Left lung (tissue), 4 donors: ENCODE measurements at regions not wholly inside any gene's neighbourhood (a gene's known extent, or its start where the extent isn't known, plus 50 kb on each side); places are given as distances from the start of the nearest gene placed in this dataset.

Source experiments
- ATAC-seq: fragments of 200-7000 bp; cut with Tn5 transposase; one replicate; pipeline ENCODE4 v1.9.1; 2020; ENCODE audit warnings: moderate library complexity
- DNase-seq, 4 donors: peaks; one replicate each; pipeline ENCODE4 v3.0.0-alpha.2; 2013 to 2020
- H3K27ac ChIP-seq, 2 donors: fragments of 200-600 bp; sonication (generic) in 1 of 2; one replicate each; pipeline versions ENCODE4 v1.5.0 to v1.8.0; 2020 to 2021
- H3K27me3 ChIP-seq, 2 donors: fragments of 200-600 bp; sonication (generic) in 1 of 2; one replicate each; pipeline versions ENCODE4 v1.5.0 to v1.8.0; 2020 to 2021
- H3K36me3 ChIP-seq, 2 donors: fragments of 200-600 bp; sonication (generic) in 1 of 2; one replicate each; pipeline versions ENCODE4 v1.5.0 to v1.8.0; 2020 to 2021
- H3K4me1 ChIP-seq, 2 donors: fragments of 200-600 bp; one replicate each; pipeline ENCODE4 v1.8.0; 2021
- H3K4me3 ChIP-seq, 2 donors: fragments of 200-600 bp; sonication (generic) in 1 of 2; one replicate each; pipeline versions ENCODE4 v1.5.0 to v1.8.0; 2020 to 2021; ENCODE audit warnings: mild to moderate bottlenecking in 1 of 2
- H3K9me3 ChIP-seq, 2 donors: fragments of 200-600 bp; sonication (generic) in 1 of 2; one replicate each; pipeline versions ENCODE4 v1.5.0 to v1.8.0; 2020 to 2021
- intact Hi-C, 2 donors: fragments of 100-400 bp; cut with DNase I; formaldehyde crosslinking; loops; one replicate each; pipeline versions ENCODE4 v1.11.2 to v1.14.2; 2022
- TF ChIP-seq, protein P1 (sequence below), 2 donors: fragments of 200-600 bp; sonication (generic) in 1 of 2; IDR thresholded peaks; one replicate each; pipeline versions ENCODE4 v1.5.0 to v1.8.0; 2021; ENCODE audit warnings: antibody characterized with exemption in 2 of 2
- donor health status: DM: no; HTN: yes; CAD: no.
- donor health status: DM: no; HTN: no; CAD: no.

DNA sequence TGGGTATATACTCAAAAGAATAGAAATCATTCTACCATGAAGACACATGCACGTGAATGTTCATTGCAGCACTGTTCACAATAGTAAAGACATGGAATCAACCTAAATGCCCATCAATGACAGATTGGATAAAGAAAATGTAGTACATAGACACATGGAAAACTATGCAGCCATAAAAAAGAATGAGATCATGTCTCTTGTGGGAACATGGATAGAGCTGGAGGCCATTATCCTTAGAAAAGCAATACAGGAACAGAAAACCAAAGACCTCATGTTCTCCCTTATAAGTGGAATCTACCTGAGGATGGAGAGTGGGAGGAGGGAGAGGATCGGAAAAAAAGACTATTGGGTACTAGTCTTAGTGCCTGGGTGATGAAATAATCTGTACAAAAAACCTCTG, 143.9 kb downstream of the RHOU start:
- no peaks in the 10 kb centered on the region for H3K4me1 ChIP-seq
- intact Hi-C loops = no loop called here
- H3K9me3 ChIP-seq = no peaks in the 10 kb centered on the region
- no peaks in the 10 kb centered on the region for H3K27me3 ChIP-seq
- ATAC-seq (no peak), DNase-seq (no peak)
- H3K36me3 ChIP-seq = no peaks in the 10 kb centered on the region
- H3K27ac ChIP-seq = no peak overlapping the region
- H3K4me3 ChIP-seq = no peak overlapping the region
- TF ChIP-seq, protein P1, sequence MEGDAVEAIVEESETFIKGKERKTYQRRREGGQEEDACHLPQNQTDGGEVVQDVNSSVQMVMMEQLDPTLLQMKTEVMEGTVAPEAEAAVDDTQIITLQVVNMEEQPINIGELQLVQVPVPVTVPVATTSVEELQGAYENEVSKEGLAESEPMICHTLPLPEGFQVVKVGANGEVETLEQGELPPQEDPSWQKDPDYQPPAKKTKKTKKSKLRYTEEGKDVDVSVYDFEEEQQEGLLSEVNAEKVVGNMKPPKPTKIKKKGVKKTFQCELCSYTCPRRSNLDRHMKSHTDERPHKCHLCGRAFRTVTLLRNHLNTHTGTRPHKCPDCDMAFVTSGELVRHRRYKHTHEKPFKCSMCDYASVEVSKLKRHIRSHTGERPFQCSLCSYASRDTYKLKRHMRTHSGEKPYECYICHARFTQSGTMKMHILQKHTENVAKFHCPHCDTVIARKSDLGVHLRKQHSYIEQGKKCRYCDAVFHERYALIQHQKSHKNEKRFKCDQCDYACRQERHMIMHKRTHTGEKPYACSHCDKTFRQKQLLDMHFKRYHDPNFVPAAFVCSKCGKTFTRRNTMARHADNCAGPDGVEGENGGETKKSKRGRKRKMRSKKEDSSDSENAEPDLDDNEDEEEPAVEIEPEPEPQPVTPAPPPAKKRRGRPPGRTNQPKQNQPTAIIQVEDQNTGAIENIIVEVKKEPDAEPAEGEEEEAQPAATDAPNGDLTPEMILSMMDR (IDR thresholded peaks at IDR 0.05) = no peak

DNA sequence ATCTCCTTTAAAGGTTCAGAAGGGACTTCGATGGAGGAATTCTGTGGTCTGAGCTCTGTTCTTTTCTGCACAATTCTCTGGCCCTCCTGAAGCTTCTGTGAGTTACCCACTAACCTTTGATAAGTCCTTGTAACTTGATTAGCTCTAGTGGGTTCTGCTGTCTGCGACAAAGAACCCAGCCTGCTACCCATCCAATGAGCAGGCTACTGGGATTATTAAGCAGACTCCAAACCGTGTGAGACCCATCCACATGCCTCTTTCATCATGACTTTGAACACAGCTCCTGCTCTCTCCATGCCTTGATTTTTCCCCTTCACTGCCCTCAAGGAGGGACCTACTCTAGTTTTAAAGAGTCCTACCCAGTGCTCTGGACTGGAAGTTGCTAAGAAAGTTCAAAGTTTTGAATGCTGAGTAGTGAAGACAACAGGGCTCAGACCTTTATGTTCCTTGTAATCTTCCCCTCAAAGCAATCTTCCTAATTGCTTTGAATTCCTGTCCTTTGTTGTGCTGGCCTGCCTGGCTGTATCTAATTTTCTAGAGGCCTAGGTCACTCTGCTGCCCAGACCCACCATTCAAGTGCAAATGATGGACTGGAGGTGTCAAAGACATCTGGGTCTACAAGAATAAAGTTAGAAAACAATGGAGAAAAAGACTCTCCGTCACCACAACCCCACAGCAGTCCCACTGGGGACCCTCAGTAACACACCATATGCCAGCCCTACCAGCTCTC, 146.9 kb downstream of the RHOU start:
- DNase-seq (no peak), ATAC-seq (no peak)
- H3K4me1 ChIP-seq = no peaks in the 10 kb centered on the region
- H3K36me3 ChIP-seq = no peaks in the 10 kb centered on the region
- no peaks in the 10 kb centered on the region for H3K27me3 ChIP-seq
- H3K9me3 ChIP-seq = no peaks in the 10 kb centered on the region
- intact Hi-C loops = no loop called here
- TF ChIP-seq, protein P1 (IDR thresholded peaks at IDR 0.05) = no peak
- H3K27ac ChIP-seq = no peak overlapping the region
- H3K4me3 ChIP-seq = no peak overlapping the region

DNA sequence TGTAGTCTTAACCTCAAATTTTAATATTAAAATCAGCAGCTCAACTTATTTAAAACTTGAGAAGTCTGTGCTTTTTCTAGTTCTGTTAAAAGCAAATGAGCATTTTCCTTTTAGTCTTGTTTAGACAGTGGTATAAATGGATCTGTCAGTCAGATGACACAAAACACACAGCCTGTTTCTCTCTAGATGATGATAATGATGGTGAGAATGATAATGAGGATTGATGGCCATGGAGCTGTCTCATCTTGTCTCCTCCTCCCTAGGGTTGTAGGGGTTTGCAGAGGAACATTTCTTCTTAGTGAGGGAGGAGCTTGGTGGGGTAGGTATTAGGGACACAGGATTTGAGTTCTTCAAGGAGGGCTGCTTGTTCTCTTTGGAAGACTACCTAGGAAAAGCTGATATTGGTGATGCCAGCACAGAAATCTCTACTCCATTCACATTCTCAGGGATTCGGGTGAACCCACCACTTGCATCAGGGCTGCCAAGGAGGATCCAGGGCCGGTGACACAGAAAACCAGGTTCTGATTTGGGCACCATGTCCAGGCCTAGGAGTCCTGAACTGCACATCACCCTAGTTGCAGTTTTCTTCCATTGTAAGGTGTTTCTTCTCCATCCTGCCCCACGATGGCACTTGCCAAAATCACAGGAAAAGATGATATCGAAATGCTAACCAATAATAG, 147.6 kb downstream of the RHOU start:
- no peak overlapping the region for H3K4me3 ChIP-seq
- ATAC-seq (no peak), DNase-seq (no peak)
- H3K9me3 ChIP-seq = no peaks in the 10 kb centered on the region
- TF ChIP-seq, protein P1 (IDR thresholded peaks at IDR 0.05) = no peak
- H3K27ac ChIP-seq = no peak overlapping the region
- no peaks in the 10 kb centered on the region for H3K27me3 ChIP-seq
- no peaks in the 10 kb centered on the region for H3K36me3 ChIP-seq
- intact Hi-C loops = no loop called here
- no peaks in the 10 kb centered on the region for H3K4me1 ChIP-seq

DNA sequence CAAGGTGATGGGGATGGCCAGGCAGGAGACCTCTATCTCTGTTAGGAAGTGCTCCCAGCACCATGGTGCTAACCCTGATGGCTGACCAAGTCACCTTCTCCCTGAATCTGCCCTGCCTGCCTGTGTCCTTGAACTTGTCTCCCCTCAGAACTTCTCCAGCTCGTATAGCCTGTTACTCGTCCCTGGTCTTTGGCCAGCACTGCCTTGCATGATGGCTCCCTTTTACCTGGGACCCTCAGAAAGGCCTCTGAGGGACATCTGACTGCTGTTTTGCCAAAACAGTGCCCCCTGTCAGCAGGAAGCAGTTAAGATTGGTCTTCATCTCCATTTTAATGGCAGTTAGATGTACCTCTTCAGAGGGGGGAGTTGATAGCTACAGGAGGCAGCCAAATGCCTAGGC, 148.3 kb downstream of the RHOU start:
- Histone ChIP-seq H3K36me3 (no peaks in the 10 kb centered on the region), H3K27me3 (no peaks in the 10 kb centered on the region), H3K4me3 (no peak overlapping the region), H3K9me3 (no peaks in the 10 kb centered on the region), H3K27ac (no peak overlapping the region), H3K4me1 (no peaks in the 10 kb centered on the region)
- intact Hi-C loops = no loop called here
- DNase-seq (no peak), ATAC-seq (no peak)
- TF ChIP-seq, protein P1 (IDR thresholded peaks at IDR 0.05) = no peak

DNA sequence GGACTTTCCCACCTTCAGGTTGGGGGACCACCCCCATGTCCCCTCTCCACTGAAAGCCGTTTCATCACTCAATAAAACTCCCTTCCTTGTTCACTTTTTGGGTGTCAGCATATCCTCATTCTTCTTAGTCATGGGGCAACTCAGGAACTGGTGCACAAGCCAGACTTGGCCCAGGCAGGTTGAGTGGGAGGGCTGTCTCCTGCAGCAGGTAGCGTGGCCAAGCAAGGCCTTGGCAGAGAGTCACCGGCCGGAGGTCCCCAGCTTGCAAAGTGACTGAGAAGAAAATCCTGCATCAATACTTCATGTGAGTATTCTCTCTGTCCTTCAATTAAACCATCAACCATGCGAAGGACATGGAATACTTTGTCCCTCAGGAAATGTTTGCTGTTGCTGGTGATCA, 148.9 kb downstream of the RHOU start:
- Histone ChIP-seq H3K27me3 (no peaks in the 10 kb centered on the region), H3K4me3 (no peak overlapping the region), H3K4me1 (no peaks in the 10 kb centered on the region), H3K36me3 (no peaks in the 10 kb centered on the region), H3K9me3 (no peaks in the 10 kb centered on the region), H3K27ac (no peak overlapping the region)
- DNase-seq (no peak), ATAC-seq (no peak)
- intact Hi-C loops = no loop called here
- TF ChIP-seq, protein P1 (IDR thresholded peaks at IDR 0.05) = no peak
